K562 (cell line): ENCODE measurements at regions not wholly inside any gene's neighbourhood (a gene's known extent, or its start where the extent isn't known, plus 50 kb on each side); places are given as distances from the start of the nearest gene placed in this dataset.

ENCODE experiments used
- ATAC-seq: fragments of 200-7000 bp; cut with Tn5 transposase; 3 replicates; pipeline ENCODE4 v1.9.1; 2020; ENCODE audit warnings: moderate library complexity
- BruUV-seq: library from RNA; stranded (reverse); fragments of 400-500 nt; replicated peaks from 2 replicates; lab custom pipeline; 2021; lab: Mats Ljungman, UMichigan
- CTCF ChIA-PET: fragments of 300-600 bp; formaldehyde crosslinking; extraction: SDS; loops from one replicate; lab custom pipeline; 2021; ENCODE audit warnings: low intra/inter-chr PET ratio; lab: Yijun Ruan, JAX
- POLR2A ChIA-PET: fragments of 300-600, 350-650 bp; sonication (Branson Sonifier 250); formaldehyde crosslinking; extraction: SDS; loops from one replicate; lab custom pipeline; 2021; ENCODE audit warnings: antibody characterized with exemption, inconsistent platforms; lab: Yijun Ruan, JAX
- DNase-seq, 4 experiments: peaks; one replicate each; pipeline versions ENCODE4 v3.0.0 to v3.0.0-alpha.2; 2011 to 2018; ENCODE audit warnings: low spot score in 3 of 4, mixed read lengths in 3 of 4; ENCODE audit errors: extremely low read depth in 1 of 4
- FAIRE-seq: peaks from 2 replicates; lab custom pipeline; 2011; peaks lifted over from hg19 to GRCh38; lab: Jason Lieb, UNC
- H2AFZ ChIP-seq: 2 replicates; pipeline ENCODE4 v1.6.0; 2011; ENCODE audit warnings: low read depth, low read length, control low read depth, inconsistent platforms
- H3K27ac ChIP-seq: fragments of 200-600 bp; 3 replicates; pipeline ENCODE4 v1.8.0; 2011; ENCODE audit warnings: low read depth, mild to moderate bottlenecking, control low read depth, inconsistent platforms, low read length, moderate library complexity, mixed read lengths; ENCODE audit errors: extremely low read depth
- H3K27me3 ChIP-seq, 2 experiments: fragments of 300-600 bp in 1 of 2; 2 replicates in 1 of 2; 3 replicates in 1 of 2; pipeline versions ENCODE4 v1.6.0 to v1.8.0; 2011; ENCODE audit warnings: inconsistent platforms in 2 of 2, low read length in 2 of 2, mild to moderate bottlenecking in 1 of 2, mixed read lengths in 1 of 2, moderate library complexity in 1 of 2; ENCODE audit not compliant: control insufficient read depth in 2 of 2, insufficient read depth in 2 of 2
- H3K36me3 ChIP-seq: fragments of 300-600 bp; 3 replicates; pipeline ENCODE4 v1.8.0; 2011; ENCODE audit warnings: mild to moderate bottlenecking, low read length, inconsistent platforms; ENCODE audit not compliant: control insufficient read depth, insufficient read depth
- H3K4me1 ChIP-seq, 2 experiments: fragments of 200-600 bp in 1 of 2; replicated peaks in 1 of 2; 2 replicates in 1 of 2; 3 replicates in 1 of 2; pipeline versions ENCODE4 v1.5.1 to v1.8.0; 2011; ENCODE audit warnings: inconsistent platforms in 2 of 2, low read length in 2 of 2, mild to moderate bottlenecking in 1 of 2, mixed read lengths in 1 of 2, moderate library complexity in 1 of 2; ENCODE audit not compliant: control insufficient read depth in 2 of 2, insufficient read depth in 2 of 2
- H3K4me2 ChIP-seq: 2 replicates; pipeline ENCODE4 v1.6.1; 2011; ENCODE audit warnings: low read length, control low read depth, inconsistent platforms, mixed read lengths; ENCODE audit not compliant: insufficient read depth
- H3K4me3 ChIP-seq: fragments of 200-600 bp; sonication (generic), shearing (Covaris generic); 2 replicates; pipeline ENCODE4 v1.5.1; 2016; ENCODE audit warnings: control low read depth, inconsistent platforms
- H3K79me2 ChIP-seq: fragments of 200-600 bp; 3 replicates; pipeline ENCODE4 v1.8.0; 2011; ENCODE audit warnings: low read length, inconsistent platforms; ENCODE audit not compliant: control insufficient read depth, insufficient read depth
- H3K9ac ChIP-seq, 2 experiments: 2 replicates each; pipeline versions ENCODE4 v1.6.0 to v1.6.1; 2011; ENCODE audit warnings: low read depth in 2 of 2, low read length in 2 of 2, control low read depth in 1 of 2, inconsistent platforms in 1 of 2, mild to moderate bottlenecking in 1 of 2, mixed read lengths in 1 of 2; ENCODE audit not compliant: insufficient read depth in 1 of 2
- H3K9me1 ChIP-seq: one replicate; pipeline ENCODE4 v1.6.0; 2011; ENCODE audit warnings: inconsistent platforms, mild to moderate bottlenecking, low read length, moderate library complexity; ENCODE audit not compliant: control insufficient read depth, insufficient read depth
- H3K9me3 ChIP-seq: replicated peaks from 2 replicates; pipeline ENCODE4 v1.5.1; 2011; ENCODE audit warnings: low read depth, low read length, inconsistent platforms; ENCODE audit not compliant: control insufficient read depth, insufficient read depth
- H4K20me1 ChIP-seq: replicated peaks from 2 replicates; pipeline ENCODE4 v1.6.1; 2011; ENCODE audit warnings: low read length, inconsistent platforms, mixed read lengths; ENCODE audit not compliant: control insufficient read depth, insufficient read depth
- MTA2 ChIP-seq: fragments of 450-650 bp; IDR thresholded peaks from 2 replicates; pipeline ENCODE4 v1.6.1; 2016; ENCODE audit warnings: low read depth
- POLR3G ChIP-seq: IDR thresholded peaks from 2 replicates; pipeline ENCODE4 v1.6.1; 2011; ENCODE audit not compliant: insufficient read length, insufficient replicate concordance; ENCODE audit errors: extremely low read depth
- STAT6 ChIP-seq: sonication (generic); formaldehyde crosslinking; IDR thresholded peaks from 2 replicates; pipeline ENCODE4 v1.8.1; 2023; ENCODE audit warnings: mild to moderate bottlenecking, missing genetic modification reagents
- WGBS: fragments of 100-300 bp; shearing (Covaris generic); methylation state at CpG from one replicate; pipeline ENCODE4 v1.1.6; 2016; ENCODE audit warnings: low coverage, mixed read lengths; ENCODE audit not compliant: insufficient coverage; ENCODE audit errors: missing lambda C conversion rate; 5-methylcytosine and 5-hydroxymethylcytosine counted together
- in situ Hi-C: fragments of 300-500 bp; cut with MboI; formaldehyde crosslinking; loops from 4 replicates; pipeline ENCODE4 v1.15.0; 2018; ENCODE audit warnings: inconsistent platforms, mixed read lengths
- intact Hi-C: fragments of 100-400 bp; cut with micrococcal nuclease; formaldehyde crosslinking; loops from 2 replicates; pipeline ENCODE4 v1.14.2; 2022
- TF ChIP-seq, protein P1 (sequence below): fragments of 250-450 bp; sonication (Bioruptor Pico); IDR thresholded peaks from 2 replicates; pipeline ENCODE4 v1.5.0; 2020; ENCODE audit warnings: mild to moderate bottlenecking, borderline replicate concordance

DNA sequence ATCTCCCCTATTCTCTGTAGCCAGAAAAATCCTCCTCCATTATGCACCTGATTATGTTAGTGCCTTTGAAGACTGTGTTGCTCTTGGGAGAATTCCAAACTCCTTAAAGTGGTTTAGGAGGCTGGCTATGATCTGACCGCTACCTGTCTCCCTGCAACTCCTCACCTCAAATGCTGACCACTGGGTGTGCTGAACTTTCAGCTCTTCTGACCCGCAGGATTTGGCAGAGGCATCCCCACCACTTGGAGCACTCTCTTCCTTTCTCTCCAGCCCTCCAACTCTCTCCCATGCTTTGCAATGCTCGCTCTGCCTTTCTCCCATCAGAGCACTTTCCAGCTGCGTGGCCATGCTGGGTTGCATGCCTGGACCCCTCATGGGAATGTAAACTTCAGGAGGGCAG is 227.6 kb downstream of the RPS24 start (continued):
- no peak for TF ChIP-seq MTA2
- TF ChIP-seq POLR3G, result no peak
- no peak for TF ChIP-seq STAT6 (CRISPR knock-in tag)

DNA sequence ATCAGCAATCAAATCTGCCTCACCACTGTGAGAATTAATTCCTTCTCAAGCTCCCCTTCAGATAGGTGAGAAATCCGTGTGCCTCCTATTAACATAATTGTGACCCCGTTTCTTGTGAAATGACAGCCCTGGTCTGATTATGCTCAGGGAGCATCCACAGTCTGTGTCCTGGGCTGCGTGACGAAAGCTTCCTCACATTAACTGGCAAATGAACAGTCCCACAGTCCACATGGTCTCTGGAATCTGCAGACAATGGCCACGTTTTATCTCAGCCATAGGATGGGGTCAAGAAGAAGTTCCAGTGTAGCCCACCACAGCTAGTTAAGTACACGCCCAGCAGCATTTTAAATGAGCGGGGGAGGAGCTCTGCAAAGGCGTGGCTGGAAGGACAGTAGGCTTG is 229.2 kb downstream of the RPS24 start:
- no peak overlapping the region for H3K9ac ChIP-seq
- H3K36me3 ChIP-seq, result no peaks in the 10 kb centered on the region
- no peaks in the 10 kb centered on the region for H3K79me2 ChIP-seq
- no peak for FAIRE-seq
- TF ChIP-seq, protein P1, sequence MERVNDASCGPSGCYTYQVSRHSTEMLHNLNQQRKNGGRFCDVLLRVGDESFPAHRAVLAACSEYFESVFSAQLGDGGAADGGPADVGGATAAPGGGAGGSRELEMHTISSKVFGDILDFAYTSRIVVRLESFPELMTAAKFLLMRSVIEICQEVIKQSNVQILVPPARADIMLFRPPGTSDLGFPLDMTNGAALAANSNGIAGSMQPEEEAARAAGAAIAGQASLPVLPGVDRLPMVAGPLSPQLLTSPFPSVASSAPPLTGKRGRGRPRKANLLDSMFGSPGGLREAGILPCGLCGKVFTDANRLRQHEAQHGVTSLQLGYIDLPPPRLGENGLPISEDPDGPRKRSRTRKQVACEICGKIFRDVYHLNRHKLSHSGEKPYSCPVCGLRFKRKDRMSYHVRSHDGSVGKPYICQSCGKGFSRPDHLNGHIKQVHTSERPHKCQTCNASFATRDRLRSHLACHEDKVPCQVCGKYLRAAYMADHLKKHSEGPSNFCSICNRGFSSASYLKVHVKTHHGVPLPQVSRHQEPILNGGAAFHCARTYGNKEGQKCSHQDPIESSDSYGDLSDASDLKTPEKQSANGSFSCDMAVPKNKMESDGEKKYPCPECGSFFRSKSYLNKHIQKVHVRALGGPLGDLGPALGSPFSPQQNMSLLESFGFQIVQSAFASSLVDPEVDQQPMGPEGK, result no peak
- TF ChIP-seq, all 486 proteins: peak for 0
- H3K9me3 ChIP-seq, result no peaks in the 10 kb centered on the region
- H3K4me2 ChIP-seq, result no peak overlapping the region
- intact Hi-C loops, result no loop called here
- H3K27me3 ChIP-seq, result peaks cover 3 to 43% of the 10 kb centered on the region in 2 experiments; a peak in 3 of 5 replicates
- no peak for DNase-seq
- no peaks in the 10 kb centered on the region for H3K9me1 ChIP-seq
- ChIA-PET CTCF (no interaction called here), POLR2A (no interaction called here)
- BruUV-seq, result no TSS peak
- no peak overlapping the region for H3K27ac ChIP-seq
- H3K4me3 ChIP-seq, result no peak overlapping the region
- H2AFZ ChIP-seq, result no peak overlapping the region
- WGBS, result under 1% methylated on average over 8 of the region's 8 CpGs
- H3K4me1 ChIP-seq, result no peaks in the 10 kb centered on the region
- H4K20me1 ChIP-seq, result no peaks in the 10 kb centered on the region; the same call in 1 of the 2 replicates
- ATAC-seq, result no peak
- in situ Hi-C loops, result no loop called here
